ENCODE measurements at regions not wholly inside any gene's neighbourhood (a gene's known extent, or its start where the extent isn't known, plus 50 kb on each side); places are given as distances from the start of the nearest gene placed in this dataset.
A peak's percentile ranks its signal among the peaks of the same experiment; 100 is the strongest.

DNA sequence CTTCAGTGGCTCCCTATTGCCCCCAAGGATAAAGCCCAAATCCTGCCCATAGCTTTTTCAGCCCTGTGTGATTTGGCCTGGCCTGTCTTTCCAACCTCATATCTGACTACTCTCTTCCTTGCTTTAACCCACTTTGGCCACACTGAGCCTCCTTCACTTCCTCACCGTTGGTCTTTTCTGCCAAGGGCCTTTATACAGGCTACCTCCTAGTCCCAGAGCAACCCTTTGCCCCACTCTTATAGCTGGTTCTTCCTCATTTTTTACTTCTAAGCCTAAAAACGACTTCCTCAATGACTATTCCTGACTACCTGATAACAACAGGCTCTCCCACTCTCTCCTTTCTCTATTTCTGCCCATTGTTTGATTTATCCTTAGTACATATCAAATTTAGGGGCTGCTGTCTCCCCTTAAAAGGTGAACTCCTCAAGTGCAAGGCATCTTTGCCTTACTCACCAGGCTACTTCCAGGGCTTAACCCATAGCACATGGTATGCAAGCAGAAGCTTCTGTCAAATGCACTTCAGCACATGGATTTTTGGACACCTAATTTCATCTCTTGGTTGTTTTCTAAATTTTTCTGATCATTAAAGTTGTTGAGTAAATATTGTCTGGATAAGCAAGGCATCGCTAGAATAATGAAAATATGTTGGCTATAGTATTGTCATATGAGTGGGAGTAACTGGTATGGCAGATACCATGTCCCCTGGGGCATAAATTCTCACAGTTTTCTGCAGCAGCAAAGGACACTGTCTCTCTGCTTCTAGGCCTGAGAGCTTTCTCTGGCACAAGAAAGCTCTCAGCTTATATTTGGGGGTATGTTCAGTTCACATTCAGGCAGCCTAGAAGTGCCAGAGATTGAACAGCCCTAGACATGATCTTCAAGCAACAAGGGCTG is 201.5 kb upstream of the GPR26 start:
- no peak for DNase-seq (ENCODE audit: insufficient read length, low spot score)
- no peak for TF ChIP-seq POLR2AphosphoS5 (IDR thresholded peaks at IDR 0.05; ENCODE audit: low read depth, low read length)
- no peak for TF ChIP-seq POLR2A (IDR thresholded peaks at IDR 0.05; ENCODE audit: low read depth, low read length)
- peak; percentile 26 for FAIRE-seq

DNA sequence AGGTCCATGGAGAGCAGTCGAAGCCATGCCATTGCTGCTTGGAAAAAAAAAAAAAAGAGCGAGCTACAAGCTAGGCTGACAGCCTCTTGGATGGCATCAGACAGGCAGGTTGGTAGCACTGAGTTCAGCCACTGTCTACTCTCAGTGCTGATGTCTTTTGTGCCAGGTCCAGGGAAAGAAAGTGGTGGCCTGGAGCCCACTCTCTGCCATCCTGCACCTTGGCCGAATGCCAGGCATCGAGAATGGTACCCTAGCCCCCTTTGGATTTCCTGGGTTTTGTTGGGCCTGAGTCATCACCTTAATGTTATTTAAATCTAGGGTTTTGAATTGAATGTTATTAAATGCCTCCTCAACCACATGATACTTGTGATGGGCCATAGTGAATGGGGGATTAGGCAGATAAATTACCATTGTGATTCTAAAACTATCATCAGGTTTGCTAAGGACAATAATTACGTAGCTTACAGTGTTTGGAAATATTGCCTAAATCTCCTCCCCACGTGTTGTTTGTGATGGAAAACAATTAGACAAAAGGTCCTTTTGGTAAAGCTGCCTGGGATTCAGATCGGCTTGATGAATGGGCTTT is 195.7 kb upstream of the GPR26 start:
- FAIRE-seq (no peak), DNase-seq (ENCODE audit: insufficient read length, low spot score) (no peak)
- TF ChIP-seq POLR2A (IDR thresholded peaks at IDR 0.05; ENCODE audit: low read depth, low read length), result no peak
- no peak for TF ChIP-seq PAX5 (IDR thresholded peaks at IDR 0.05; ENCODE audit: insufficient read depth, low read length, severe bottlenecking)
- no peak for TF ChIP-seq POLR2AphosphoS5 (IDR thresholded peaks at IDR 0.05; ENCODE audit: low read depth, low read length)
- TF ChIP-seq SPI1 (IDR thresholded peaks at IDR 0.05; ENCODE audit: low read depth, low read length), result no peak
- no peak for TF ChIP-seq TAF1 (IDR thresholded peaks at IDR 0.05; ENCODE audit: low read depth, low read length)
- no peak for TF ChIP-seq POU2F2 (IDR thresholded peaks at IDR 0.05; ENCODE audit: low read depth, low read length)

DNA sequence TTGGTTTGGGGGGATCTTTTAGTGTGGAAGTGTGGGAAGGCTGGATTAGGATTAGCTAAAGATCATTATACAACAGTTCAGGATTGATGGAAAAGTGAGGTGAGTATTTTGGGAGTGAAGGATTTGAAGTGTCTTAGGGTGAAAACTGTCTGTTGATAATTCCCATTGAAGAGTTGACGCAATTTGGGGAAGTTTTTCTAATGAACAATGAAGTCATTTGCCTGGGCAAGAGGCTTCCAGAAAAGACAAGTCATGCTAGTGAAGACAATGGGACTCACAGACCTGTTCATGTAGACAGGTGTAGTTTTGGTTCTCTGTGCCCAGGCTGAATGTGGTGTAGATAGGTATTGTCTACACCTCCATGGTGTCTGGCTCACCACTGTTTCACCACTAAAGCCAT is 194.3 kb upstream of the GPR26 start:
- DNase-seq (ENCODE audit: insufficient read length, low spot score) (no peak), FAIRE-seq (peak; percentile 26)
- TF ChIP-seq TAF1 (IDR thresholded peaks at IDR 0.05; ENCODE audit: low read depth, low read length) (no peak), SPI1 (IDR thresholded peaks at IDR 0.05; ENCODE audit: low read depth, low read length) (no peak), POLR2A (IDR thresholded peaks at IDR 0.05; ENCODE audit: low read depth, low read length) (no peak), POU2F2 (IDR thresholded peaks at IDR 0.05; ENCODE audit: low read depth, low read length) (no peak), POLR2AphosphoS5 (IDR thresholded peaks at IDR 0.05; ENCODE audit: low read depth, low read length) (no peak)

DNA sequence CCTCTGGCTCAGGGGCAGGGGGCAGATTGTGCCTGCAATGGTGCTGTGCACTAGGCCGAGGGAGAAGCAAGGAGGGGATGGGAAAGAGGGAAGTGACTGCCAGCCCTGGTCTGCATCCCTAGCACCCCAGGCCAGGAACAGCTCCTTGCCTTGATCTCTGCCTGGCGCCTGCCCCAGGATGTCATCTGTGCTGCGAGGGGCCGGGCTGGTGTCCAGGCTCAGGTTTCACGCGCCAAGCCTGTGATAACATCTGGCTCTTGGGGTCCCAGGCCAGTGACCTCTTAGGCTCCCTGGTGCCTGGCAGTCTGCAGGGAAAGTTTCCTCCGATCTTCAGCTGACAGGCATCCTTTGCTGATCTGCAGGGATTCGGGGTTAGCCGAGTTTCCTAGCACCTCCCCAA is 193.5 kb upstream of the GPR26 start:
- FAIRE-seq (no peak), DNase-seq (ENCODE audit: insufficient read length, low spot score) (no peak)
- TF ChIP-seq PAX5 (IDR thresholded peaks at IDR 0.05; ENCODE audit: insufficient read depth, low read length, severe bottlenecking) (no peak), SPI1 (IDR thresholded peaks at IDR 0.05; ENCODE audit: low read depth, low read length) (0 out of 2 replicates have a peak, but pooled peaks have one; percentile 2)

DNA sequence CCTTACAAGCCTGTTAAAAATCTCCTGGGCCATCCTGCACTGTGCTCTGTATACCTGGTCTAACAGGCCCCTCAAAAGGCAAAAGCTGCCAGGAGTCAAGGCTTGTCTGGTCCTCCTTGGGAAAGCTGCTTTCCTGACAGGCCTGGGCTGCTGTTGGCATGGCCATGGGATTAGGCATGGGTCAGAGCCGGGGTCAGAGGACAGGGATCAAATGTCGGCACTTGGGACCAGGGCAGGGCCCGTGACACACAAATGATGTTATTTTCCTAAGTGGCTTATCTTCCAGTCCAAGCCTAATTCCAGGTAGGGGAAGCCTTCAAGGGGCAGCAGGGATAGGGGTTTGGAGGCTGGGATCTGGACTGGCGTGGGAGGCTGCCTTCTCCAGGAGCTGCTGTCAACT is 191.5 kb upstream of the GPR26 start:
- TF ChIP-seq TAF1 (IDR thresholded peaks at IDR 0.05; ENCODE audit: low read depth, low read length) (no peak), POLR2A (IDR thresholded peaks at IDR 0.05; ENCODE audit: low read depth, low read length) (no peak), POU2F2 (IDR thresholded peaks at IDR 0.05; ENCODE audit: low read depth, low read length) (no peak), PAX5 (IDR thresholded peaks at IDR 0.05; ENCODE audit: insufficient read depth, low read length, severe bottlenecking) (no peak), SPI1 (IDR thresholded peaks at IDR 0.05; ENCODE audit: low read depth, low read length) (no peak), POLR2AphosphoS5 (IDR thresholded peaks at IDR 0.05; ENCODE audit: low read depth, low read length) (no peak)
- DNase-seq (ENCODE audit: insufficient read length, low spot score) (no peak), FAIRE-seq (no peak)

DNA sequence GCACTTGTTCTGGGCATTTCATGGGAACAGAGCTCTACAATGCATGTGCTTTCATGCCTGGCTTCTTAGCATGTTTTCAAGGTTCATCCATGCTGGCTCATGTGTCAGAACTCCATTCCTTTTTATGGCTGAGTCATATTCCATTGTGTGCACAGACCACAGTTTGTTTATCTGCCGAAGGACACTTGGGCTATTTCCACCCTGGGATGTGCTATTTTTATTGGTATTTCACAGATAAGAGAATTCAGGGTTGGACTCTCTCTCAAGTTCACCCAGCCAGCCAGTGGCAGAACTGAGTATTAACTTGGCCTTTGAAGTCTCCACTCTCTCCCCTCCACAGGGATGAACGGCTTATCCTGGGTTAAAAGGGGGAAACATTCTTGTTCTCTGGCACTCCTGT is 190.7 kb upstream of the GPR26 start:
- no peak for TF ChIP-seq POU2F2 (IDR thresholded peaks at IDR 0.05; ENCODE audit: low read depth, low read length)
- TF ChIP-seq TAF1 (IDR thresholded peaks at IDR 0.05; ENCODE audit: low read depth, low read length), result no peak
- TF ChIP-seq SPI1 (IDR thresholded peaks at IDR 0.05; ENCODE audit: low read depth, low read length), result no peak
- TF ChIP-seq POLR2A (IDR thresholded peaks at IDR 0.05; ENCODE audit: low read depth, low read length), result no peak
- TF ChIP-seq PAX5 (IDR thresholded peaks at IDR 0.05; ENCODE audit: insufficient read depth, low read length, severe bottlenecking), result no peak
- TF ChIP-seq POLR2AphosphoS5 (IDR thresholded peaks at IDR 0.05; ENCODE audit: low read depth, low read length), result no peak
- DNase-seq (ENCODE audit: insufficient read length, low spot score), result no peak
- no peak for FAIRE-seq

DNA sequence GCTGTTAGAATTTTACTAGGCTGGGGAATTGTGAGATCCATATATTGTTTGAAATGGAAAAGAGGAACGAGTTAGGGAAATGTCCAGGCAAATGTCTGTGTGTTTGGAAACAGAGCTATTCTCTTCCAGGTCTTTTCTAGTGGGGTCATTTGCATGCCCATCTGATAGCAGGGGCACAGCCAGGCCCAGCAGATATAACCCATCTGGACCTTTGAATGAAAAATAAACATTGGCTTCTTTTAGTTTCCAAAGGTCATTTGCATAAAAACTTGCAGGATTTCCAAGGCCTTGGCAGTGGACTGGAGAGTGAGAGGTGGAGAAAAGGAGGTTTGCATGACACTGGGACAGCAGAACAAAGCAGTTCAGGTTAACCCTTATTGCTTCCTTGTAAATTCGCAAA is 188.0 kb upstream of the GPR26 start:
- FAIRE-seq (no peak), DNase-seq (ENCODE audit: insufficient read length, low spot score) (no peak)
- TF ChIP-seq PAX5 (IDR thresholded peaks at IDR 0.05; ENCODE audit: insufficient read depth, low read length, severe bottlenecking) (no peak), POU2F2 (IDR thresholded peaks at IDR 0.05; ENCODE audit: low read depth, low read length) (no peak), SPI1 (IDR thresholded peaks at IDR 0.05; ENCODE audit: low read depth, low read length) (no peak), TAF1 (IDR thresholded peaks at IDR 0.05; ENCODE audit: low read depth, low read length) (no peak), POLR2A (IDR thresholded peaks at IDR 0.05; ENCODE audit: low read depth, low read length) (no peak), POLR2AphosphoS5 (IDR thresholded peaks at IDR 0.05; ENCODE audit: low read depth, low read length) (no peak)

DNA sequence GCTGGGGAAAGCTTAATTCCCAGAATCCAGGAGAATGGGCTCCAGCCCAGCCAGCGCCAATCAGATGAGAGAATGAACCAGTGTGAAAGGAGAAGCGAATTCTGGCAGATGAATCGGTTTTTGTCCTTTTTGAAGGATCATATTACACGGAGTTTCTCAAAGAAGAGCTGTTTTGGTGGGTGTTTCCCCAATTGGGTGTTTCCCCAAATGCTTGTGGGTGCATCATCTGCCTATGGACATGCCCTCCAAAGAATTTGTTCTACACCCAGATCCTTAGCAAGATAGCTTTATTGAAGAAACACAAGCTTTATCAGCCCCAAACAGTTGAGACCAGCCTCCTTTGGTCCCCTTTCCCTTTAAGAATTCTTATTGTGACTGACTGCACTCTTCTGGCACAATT is 186.5 kb upstream of the GPR26 start:
- no peak for FAIRE-seq
- DNase-seq (ENCODE audit: insufficient read length, low spot score), result no peak
- TF ChIP-seq TAF1 (IDR thresholded peaks at IDR 0.05; ENCODE audit: low read depth, low read length) (no peak), SPI1 (IDR thresholded peaks at IDR 0.05; ENCODE audit: low read depth, low read length) (no peak), POLR2A (IDR thresholded peaks at IDR 0.05; ENCODE audit: low read depth, low read length) (no peak), POLR2AphosphoS5 (IDR thresholded peaks at IDR 0.05; ENCODE audit: low read depth, low read length) (no peak), PAX5 (IDR thresholded peaks at IDR 0.05; ENCODE audit: insufficient read depth, low read length, severe bottlenecking) (no peak), POU2F2 (IDR thresholded peaks at IDR 0.05; ENCODE audit: low read depth, low read length) (no peak)

DNA sequence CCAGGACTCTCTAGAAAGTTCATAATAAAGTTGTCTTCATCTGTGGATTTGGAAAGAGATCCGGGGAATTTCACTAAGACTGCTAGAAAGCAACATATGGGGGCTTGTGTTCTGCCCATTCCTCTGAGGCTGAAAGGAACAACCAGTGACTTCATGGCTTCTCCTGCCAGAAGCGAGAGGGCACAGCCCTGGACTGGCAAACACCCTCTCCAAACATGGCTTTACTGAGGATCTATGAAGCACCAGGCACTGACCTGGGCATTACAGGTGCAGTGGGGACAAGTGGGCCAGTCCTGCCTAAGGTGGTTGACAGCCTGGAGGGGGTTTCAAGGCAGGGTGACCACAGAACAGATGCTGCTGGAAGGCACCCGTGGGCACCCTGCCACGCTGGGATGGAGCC is 185.8 kb upstream of the GPR26 start:
- DNase-seq (ENCODE audit: insufficient read length, low spot score), result no peak
- TF ChIP-seq PAX5 (IDR thresholded peaks at IDR 0.05; ENCODE audit: insufficient read depth, low read length, severe bottlenecking) (no peak), POU2F2 (IDR thresholded peaks at IDR 0.05; ENCODE audit: low read depth, low read length) (no peak), SPI1 (IDR thresholded peaks at IDR 0.05; ENCODE audit: low read depth, low read length) (no peak), TAF1 (IDR thresholded peaks at IDR 0.05; ENCODE audit: low read depth, low read length) (no peak), POLR2A (IDR thresholded peaks at IDR 0.05; ENCODE audit: low read depth, low read length) (no peak), POLR2AphosphoS5 (IDR thresholded peaks at IDR 0.05; ENCODE audit: low read depth, low read length) (no peak)
- no peak for FAIRE-seq

DNA sequence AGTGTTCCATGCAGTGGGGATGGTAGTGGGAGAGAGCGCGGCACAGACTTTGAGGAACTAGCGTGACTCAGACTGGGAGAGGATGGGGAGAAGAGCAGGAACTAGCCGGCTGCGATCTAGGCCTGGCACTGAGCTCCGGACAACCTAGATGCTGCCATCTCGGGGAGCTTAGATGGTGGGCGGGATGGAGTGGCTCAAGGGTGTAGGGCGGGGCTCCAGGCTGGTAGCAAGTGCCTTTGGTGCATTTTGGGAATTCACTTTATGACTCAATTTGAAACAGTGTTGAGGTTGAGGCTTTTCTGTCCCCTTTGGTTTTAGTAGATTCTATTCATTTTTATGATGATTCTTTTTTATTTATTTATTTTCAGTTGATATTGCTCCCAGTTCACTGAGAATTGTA is 185.3 kb upstream of the GPR26 start:
- TF ChIP-seq TAF1 (IDR thresholded peaks at IDR 0.05; ENCODE audit: low read depth, low read length), result no peak
- TF ChIP-seq PAX5 (IDR thresholded peaks at IDR 0.05; ENCODE audit: insufficient read depth, low read length, severe bottlenecking), result no peak
- no peak for TF ChIP-seq POLR2A (IDR thresholded peaks at IDR 0.05; ENCODE audit: low read depth, low read length)
- no peak for TF ChIP-seq POU2F2 (IDR thresholded peaks at IDR 0.05; ENCODE audit: low read depth, low read length)
- TF ChIP-seq POLR2AphosphoS5 (IDR thresholded peaks at IDR 0.05; ENCODE audit: low read depth, low read length), result no peak
- no peak for TF ChIP-seq SPI1 (IDR thresholded peaks at IDR 0.05; ENCODE audit: low read depth, low read length)
- DNase-seq (ENCODE audit: insufficient read length, low spot score), result no peak
- FAIRE-seq, result no peak
